ENCODE measurements at regions not wholly inside any gene's neighbourhood (a gene's known extent, or its start where the extent isn't known, plus 50 kb on each side); places are given as distances from the start of the nearest gene placed in this dataset.
"Not testable (repeated sequence)": the region's sequence is repeated elsewhere in the genome, so short reads cannot be mapped to it uniquely, and the experiment has no call there.

DNA sequence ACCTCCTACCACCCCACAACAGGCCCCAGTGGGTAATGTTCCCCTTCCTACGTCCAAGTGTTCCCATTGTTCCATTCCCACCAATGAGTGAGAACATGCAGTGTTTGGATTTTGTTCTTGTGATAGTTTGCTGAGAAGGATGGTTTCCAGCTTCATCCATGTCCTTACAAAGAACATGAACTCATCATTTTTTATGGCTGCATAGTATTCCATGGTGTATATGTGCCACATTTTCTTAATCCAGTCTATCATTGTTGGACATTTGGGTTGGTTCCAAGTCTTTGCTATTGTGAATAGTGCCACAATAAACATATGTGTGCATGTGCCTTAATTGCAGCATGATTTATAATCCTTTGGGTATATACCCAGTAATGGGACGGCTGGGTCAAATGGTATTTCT is 81.6 kb downstream of the P2RY10 start:
- ATAC-seq; intact Hi-C loops (cut with DNase I): not testable (repeated sequence)

DNA sequence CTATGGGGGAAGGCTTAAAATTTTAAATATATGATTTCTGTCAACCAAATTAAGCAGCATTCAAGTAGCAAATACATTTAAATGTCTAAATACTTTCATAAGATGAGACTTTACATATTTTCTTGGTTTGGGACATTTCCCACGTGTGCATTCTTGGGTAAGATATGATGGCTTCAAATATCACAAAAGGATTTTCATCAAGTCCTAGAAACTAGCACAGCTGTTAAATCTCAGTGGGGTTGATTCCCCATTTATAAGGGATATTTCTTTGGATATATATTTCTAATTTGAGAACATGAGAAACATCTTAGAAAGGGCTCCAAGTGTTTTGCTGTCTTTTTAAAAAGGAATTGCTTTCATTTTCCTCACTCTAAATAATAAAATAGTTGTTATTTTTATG is 90.2 kb downstream of the P2RY10 start:
- no peak for DNase-seq (ENCODE audit: low spot score)
- ATAC-seq: no peak
- intact Hi-C loops (cut with DNase I): no loop called here

More for the DNA sequence above, 81.6 kb downstream of the P2RY10 start:
- not testable (repeated sequence) for DNase-seq (ENCODE audit: low spot score)

DNA sequence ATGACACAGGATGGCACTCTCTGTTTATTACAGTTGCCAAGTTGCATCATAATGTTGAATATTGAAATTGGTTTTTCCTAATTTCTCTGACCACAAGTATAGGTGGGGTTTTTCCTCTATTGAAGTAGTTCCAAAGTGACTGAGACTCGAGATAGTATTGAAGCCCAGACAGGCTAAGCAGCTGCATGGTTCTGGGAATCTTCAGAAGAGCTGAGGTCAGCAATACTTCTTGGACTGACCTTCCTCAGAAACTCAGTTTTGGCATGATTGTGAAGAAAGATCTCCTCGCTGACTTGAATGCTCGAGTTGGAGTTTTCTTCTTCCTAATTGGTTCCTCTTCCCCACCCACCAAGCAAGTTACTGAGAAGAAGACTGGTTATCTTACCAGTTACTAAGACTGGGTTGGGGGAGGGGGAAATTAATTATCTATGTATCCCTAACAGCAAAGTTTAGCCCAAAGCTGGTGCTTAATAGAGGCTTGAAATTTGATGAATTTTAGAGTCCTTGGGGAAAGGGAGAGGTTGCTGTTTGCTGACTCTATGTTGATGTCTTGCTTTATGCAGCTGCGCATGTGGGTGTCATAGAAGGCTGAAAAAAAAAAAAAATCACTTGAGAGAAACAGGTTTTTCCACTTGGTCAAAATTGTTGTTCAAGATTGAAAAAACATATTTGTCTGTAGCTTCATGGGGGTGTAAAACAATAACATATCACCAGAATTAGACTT is 91.1 kb downstream of the P2RY10 start:
- ATAC-seq (peak; percentile 44), DNase-seq (ENCODE audit: low spot score) (no peak)
- intact Hi-C loops (cut with DNase I): no loop called here

DNA sequence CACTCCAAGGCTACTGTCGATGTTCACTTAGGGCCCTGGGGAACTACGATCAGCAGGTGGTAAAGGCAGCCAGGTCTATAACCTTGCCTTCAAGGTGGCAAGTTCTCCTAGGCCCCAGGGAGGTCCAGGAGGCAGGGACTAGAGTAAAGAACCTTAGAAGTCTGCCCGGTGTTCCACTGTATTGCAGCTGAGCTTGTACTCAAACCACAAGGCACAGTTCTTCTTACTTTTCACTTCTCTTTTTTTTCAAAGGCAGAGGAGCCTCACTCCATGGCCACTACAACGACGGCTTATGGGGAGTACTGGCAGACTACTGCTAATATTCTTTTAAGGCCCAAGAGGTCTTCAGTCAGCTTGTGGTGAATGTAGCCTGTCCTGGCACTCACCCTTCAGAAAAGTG is 78.8 kb upstream of the GPR174 start:
- intact Hi-C loops (cut with DNase I): no loop called here
- ATAC-seq (no peak), DNase-seq (ENCODE audit: low spot score) (no peak)

DNA sequence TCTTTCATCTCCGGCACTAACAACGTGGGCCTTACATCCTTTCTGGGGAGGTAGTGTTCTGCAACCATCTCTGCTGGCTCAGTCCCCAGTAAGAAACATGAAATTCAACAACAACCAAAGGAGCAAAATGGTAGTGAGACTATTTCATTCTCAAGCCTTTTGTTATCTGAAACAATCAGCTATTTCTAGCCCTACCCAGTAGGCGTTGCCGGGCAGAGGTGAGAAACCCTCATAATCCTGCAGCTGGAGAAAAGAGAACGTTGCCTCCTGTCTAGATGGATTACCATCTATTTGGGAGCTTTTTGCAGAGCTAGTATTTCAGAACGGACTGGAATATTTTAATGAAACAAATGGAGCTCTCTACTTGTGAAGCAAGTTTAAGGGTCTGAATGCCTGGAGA is 66.4 kb upstream of the GPR174 start:
- intact Hi-C loops (cut with DNase I): no loop called here
- ATAC-seq (no peak), DNase-seq (ENCODE audit: low spot score) (no peak)

DNA sequence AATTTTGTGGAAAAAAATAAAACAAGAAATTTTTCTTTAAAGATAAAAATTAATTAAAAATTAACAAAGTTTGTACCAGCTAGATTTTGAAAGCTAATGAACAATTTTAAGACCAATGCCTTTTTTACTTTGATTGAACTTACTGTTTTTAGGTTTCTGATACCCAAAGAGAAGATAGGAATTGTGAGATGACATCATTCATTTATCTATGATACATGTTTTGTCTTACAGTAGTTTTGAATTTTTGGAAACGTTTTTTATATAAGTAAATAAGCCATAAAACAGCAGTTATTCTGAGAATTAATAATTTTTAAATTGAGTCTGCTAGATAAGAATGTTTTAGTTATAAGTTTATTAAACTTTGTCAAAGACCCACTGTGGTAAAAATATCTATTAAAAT is 65.0 kb upstream of the GPR174 start:
- DNase-seq (ENCODE audit: low spot score) (no peak), ATAC-seq (no peak)
- intact Hi-C loops (cut with DNase I): no loop called here

DNA sequence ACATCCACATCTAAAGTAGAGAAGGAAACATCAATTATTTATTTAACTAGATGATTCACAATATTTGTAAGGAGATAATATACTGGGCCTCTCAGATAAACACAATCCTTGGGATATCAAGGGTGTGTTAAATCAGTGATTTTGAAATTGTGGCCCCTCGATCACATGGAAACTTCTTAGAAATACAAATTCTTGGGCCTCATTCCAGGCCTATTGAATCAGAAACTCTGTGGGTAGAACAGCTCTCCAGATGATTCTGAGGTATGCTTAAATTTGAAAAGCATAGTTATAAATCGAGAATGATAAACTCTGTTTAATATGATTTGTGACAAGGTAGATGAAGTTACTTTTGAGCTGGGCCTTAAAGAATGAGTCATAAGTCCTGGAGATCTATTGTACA is 64.3 kb upstream of the GPR174 start:
- intact Hi-C loops (cut with DNase I): no loop called here

DNA sequence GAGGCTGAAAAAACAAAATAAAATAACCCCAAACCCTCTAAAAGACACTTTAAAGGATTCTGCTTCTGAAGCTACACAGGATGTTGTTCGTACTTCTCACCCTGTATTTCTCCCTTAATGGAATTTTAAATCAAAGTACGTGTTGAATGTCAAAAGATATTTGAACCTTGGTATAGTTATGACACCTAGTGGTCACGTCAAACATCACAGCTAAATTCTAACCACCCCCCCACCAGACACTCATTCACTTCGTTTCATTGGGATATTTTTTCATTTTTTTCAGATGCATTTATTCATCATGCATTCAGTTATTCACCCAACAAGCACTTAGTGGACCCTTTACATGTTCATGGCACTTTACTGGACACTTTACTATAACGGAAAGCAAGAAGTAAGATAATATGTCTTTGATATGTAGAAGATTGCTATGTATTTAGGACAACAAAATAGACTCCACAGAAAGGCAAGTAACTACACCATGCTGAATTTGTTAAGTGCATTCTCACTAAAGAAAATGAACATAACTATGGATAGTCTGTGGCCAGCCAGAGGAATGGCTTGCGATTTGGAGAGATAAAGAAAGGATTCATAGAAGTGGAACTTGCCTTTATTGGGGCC is 62.5 kb upstream of the GPR174 start:
- DNase-seq (ENCODE audit: low spot score): no peak
- intact Hi-C loops (cut with DNase I): no loop called here
- peak; percentile 64 for ATAC-seq

More for the DNA sequence above, 64.3 kb upstream of the GPR174 start:
- ATAC-seq (no peak), DNase-seq (ENCODE audit: low spot score) (no peak)

DNA sequence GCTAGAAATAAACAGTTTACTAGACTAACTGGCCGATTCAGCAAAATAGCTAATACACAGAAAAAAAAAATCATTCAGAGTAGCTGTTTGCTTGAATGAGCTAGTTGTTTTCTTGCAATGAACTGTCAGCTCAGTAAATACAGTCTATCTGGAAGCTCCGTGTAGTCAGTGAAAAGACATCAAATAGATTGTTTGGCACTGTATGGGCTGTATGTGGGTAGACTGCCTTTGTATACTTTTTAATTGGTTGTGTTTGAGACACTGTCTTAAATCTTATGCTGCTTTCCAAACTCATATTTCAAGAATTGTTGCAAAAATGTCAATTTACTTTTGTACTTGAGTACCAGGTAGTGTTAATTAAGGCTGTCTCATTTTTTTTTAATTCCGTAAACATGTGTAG is 61.6 kb upstream of the GPR174 start:
- intact Hi-C loops (cut with DNase I): no loop called here
- DNase-seq (ENCODE audit: low spot score) (no peak), ATAC-seq (no peak)

DNA sequence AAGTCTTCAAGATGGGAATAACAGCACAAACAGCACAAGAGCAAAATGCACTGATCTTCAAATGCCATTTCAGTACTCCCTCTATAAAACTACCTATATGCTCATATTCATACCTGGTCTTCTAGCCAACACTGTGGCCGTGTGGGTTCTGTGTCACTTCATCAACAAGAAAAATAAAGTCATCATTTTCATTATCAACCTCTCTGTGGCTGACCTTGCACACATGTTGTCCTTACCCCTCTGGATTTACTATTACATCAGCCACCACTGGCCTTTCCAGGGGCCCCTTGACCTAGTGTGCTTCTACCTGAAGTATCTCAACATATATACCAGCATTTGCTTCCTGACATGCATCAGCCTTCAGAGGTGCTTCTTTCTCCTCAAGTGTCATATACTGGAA is 59.6 kb upstream of the GPR174 start:
- intact Hi-C loops (cut with DNase I): no loop called here
- ATAC-seq (no peak), DNase-seq (ENCODE audit: low spot score) (no peak)

DNA sequence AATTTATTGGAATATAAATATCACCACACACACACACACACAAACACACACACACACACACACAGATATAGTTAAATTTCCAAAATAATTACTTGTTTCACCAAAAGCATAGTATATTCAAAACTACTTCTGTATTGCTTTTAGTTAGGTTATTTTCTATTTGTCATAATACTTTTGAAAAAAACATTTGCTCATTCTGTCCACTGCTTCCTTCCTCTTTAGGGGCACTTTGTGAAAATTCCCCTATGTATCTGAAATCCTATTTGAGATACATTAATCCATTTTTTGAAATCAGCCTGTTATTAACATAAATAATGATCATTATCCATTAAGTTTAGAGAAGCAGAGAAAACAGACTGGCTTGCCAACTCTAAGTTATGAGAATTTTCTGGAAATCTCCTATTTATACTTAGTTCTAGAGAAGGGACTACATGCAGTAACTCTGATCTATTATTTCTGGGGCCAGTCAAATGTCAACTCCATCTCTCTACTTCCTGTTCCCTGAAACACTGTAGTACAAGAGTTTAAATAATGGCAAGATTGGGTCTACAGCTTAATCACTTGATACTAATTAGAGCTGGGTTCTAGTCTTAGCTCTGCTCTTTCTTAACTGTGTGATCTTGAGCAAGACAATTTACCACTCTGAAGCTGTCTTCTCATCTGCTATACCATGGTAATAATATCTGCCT is 54.4 kb upstream of the GPR174 start:
- no peak for ATAC-seq
- intact Hi-C loops (cut with DNase I): no loop called here
- DNase-seq (ENCODE audit: low spot score): no peak

DNA sequence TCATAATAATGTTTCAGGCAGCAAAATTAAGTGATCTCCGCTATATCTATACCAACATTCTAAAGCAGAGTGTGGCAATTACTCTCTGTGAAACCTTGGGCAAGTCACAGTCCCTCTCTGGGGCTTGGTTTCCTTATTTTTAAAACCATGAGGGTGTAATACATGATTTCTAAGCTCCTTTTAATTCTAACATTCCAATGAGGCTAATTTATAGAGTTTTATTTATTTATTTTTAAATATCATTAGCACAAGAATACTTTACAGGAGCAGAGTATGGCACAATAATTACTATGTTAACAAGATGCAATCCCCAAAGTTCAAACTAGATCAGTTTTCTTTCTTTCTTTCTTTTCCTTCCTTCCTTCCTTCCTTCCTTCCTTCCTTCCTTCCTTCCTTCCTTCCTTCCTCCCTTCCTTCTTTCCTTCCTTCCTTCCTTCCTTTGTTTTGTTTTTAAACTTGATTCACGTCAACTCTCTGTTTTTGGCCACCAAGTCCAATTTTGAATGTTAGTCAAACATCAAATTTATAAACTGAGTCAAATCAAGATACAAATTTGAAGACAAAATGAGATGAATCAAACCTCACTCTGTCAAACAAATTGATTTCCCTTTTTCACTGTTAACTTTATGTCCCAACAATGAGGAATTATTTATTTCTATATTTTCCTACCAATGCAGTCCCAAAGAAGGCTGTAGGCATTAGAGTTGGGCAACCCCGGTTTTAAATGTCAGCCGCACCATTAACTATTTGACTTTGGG is 50.2 kb upstream of the GPR174 start:
- ATAC-seq (no peak), DNase-seq (ENCODE audit: low spot score) (no peak)
- intact Hi-C loops (cut with DNase I): no loop called here
